Left lobe of liver (tissue), 2 donors: ENCODE measurements at regions not wholly inside any gene's neighbourhood (a gene's known extent, or its start where the extent isn't known, plus 50 kb on each side); places are given as distances from the start of the nearest gene placed in this dataset.
"Not testable (repeated sequence)": the region's sequence is repeated elsewhere in the genome, so short reads cannot be mapped to it uniquely, and the experiment has no call there.

Source experiments
- ATAC-seq: fragments of 200-7000 bp; cut with Tn5 transposase; one replicate; pipeline ENCODE4 v1.9.1; 2020; ENCODE audit warnings: mild to moderate bottlenecking, moderate library complexity
- DNase-seq: peaks from one replicate; pipeline ENCODE4 v3.0.0-alpha.2; 2020; ENCODE audit warnings: low spot score
- donor health status: DM: no; HTN: no; CAD: no; lungs with moderate emphysema.
- donor health status: DM: no; HTN: yes; CAD: no.

GRCh38 chr2:39487398-39488250 is 50.5 kb upstream of the MAP4K3 start:
- no peak for ATAC-seq
- DNase-seq: no peak

GRCh38 chr2:39488450-39488849 is 51.4 kb upstream of the MAP4K3 start:
- no peak for DNase-seq
- ATAC-seq: no peak

- DNase-seq (no peak), ATAC-seq (no peak)
Observed at GRCh38 chr2:39490586-39490985, 53.5 kb upstream of the MAP4K3 start.

GRCh38 chr2:39491653-39492052 is 54.6 kb upstream of the MAP4K3 start:
- DNase-seq: no peak
- ATAC-seq: no peak

GRCh38 chr2:39492095-39492590 is 55.1 kb upstream of the MAP4K3 start:
- no peak for DNase-seq
- ATAC-seq: peak; percentile 83

- no peak for ATAC-seq
- DNase-seq: no peak
Observed at GRCh38 chr2:39492716-39493115, 55.6 kb upstream of the MAP4K3 start.

GRCh38 chr2:39494784-39495251 is 57.7 kb upstream of the MAP4K3 start:
- ATAC-seq (no peak), DNase-seq (no peak)

- no peak for ATAC-seq
- no peak for DNase-seq
Observed at GRCh38 chr2:39497082-39497801, 60.2 kb upstream of the MAP4K3 start.

- DNase-seq: not testable (repeated sequence)
Observed at GRCh38 chr2:39498176-39498575, 61.1 kb upstream of the MAP4K3 start.

GRCh38 chr2:39498786-39499185 is 61.7 kb upstream of the MAP4K3 start:
- DNase-seq (no peak), ATAC-seq (no peak)

More at GRCh38 chr2:39498176-39498575, 61.1 kb upstream of the MAP4K3 start:
- not testable (repeated sequence) for ATAC-seq

- DNase-seq (no peak), ATAC-seq (peak; percentile 39)
Observed at GRCh38 chr2:39499336-39499735, 62.3 kb upstream of the MAP4K3 start.

GRCh38 chr2:39501412-39501811 is 64.3 kb upstream of the MAP4K3 start:
- DNase-seq (no peak), ATAC-seq (no peak)

- no peak for ATAC-seq
Observed at GRCh38 chr2:39503277-39503676, 66.2 kb upstream of the MAP4K3 start.

GRCh38 chr2:39504790-39505335 is 67.8 kb upstream of the MAP4K3 start:
- ATAC-seq: peak; percentile 41
- peak; percentile 54 for DNase-seq

More at GRCh38 chr2:39503277-39503676, 66.2 kb upstream of the MAP4K3 start:
- DNase-seq: no peak

- DNase-seq (no peak), ATAC-seq (no peak)
Observed at GRCh38 chr2:39506215-39506614, 69.1 kb upstream of the MAP4K3 start.

- DNase-seq (no peak), ATAC-seq (no peak)
Observed at GRCh38 chr2:39508198-39508597, 71.1 kb upstream of the MAP4K3 start.

- DNase-seq: no peak
- ATAC-seq: no peak
Observed at GRCh38 chr2:39510140-39510539, 73.1 kb upstream of the MAP4K3 start.

GRCh38 chr2:39511219-39511604 is 74.1 kb upstream of the MAP4K3 start:
- DNase-seq (no peak), ATAC-seq (no peak)

GRCh38 chr2:39511605-39512433 is 74.7 kb upstream of the MAP4K3 start:
- peak; percentile 83 for ATAC-seq
- peak; percentile 75 for DNase-seq

GRCh38 chr2:39512434-39512935 is 75.4 kb upstream of the MAP4K3 start:
- DNase-seq: no peak
- no peak for ATAC-seq
